Glutamatergic neuron (in vitro differentiated cells): ENCODE measurements at regions not wholly inside any gene's neighbourhood (a gene's known extent, or its start where the extent isn't known, plus 50 kb on each side); places are given as distances from the start of the nearest gene placed in this dataset.

Source experiments
- DNase-seq: peaks from one replicate; pipeline ENCODE4 v3.0.0; 2022
- H3K27ac Mint-ChIP-seq: one replicate; pipeline ENCODE4 v1.8.0; 2020; ENCODE audit warnings: mild to moderate bottlenecking, mixed read lengths, inconsistent platforms; ENCODE audit not compliant: unreplicated experiment
- H3K27me3 Mint-ChIP-seq: one replicate; pipeline ENCODE4 v1.8.0; 2020; ENCODE audit warnings: mild to moderate bottlenecking, moderate library complexity, mixed read lengths, inconsistent platforms; ENCODE audit not compliant: unreplicated experiment
- H3K36me3 Mint-ChIP-seq: one replicate; pipeline ENCODE4 v1.8.0; 2020; ENCODE audit warnings: mild to moderate bottlenecking, mixed read lengths, inconsistent platforms; ENCODE audit not compliant: unreplicated experiment
- H3K4me1 Mint-ChIP-seq: one replicate; pipeline ENCODE4 v1.8.0; 2020; ENCODE audit warnings: mild to moderate bottlenecking, low read depth, mixed read lengths, inconsistent platforms; ENCODE audit not compliant: unreplicated experiment
- H3K4me3 Mint-ChIP-seq: one replicate; pipeline ENCODE4 v1.8.0; 2020; ENCODE audit warnings: mild to moderate bottlenecking, mixed read lengths, inconsistent platforms; ENCODE audit not compliant: unreplicated experiment
- H3K9me3 Mint-ChIP-seq: one replicate; pipeline ENCODE4 v1.8.0; 2020; ENCODE audit warnings: mild to moderate bottlenecking, moderate library complexity, mixed read lengths, inconsistent platforms; ENCODE audit not compliant: unreplicated experiment
- TF ChIP-seq, protein P1 (sequence below): fragments of 200-600 bp; sonication (generic); IDR thresholded peaks from one replicate; pipeline ENCODE4 v1.5.0; 2021; ENCODE audit not compliant: partially characterized antibody, unreplicated experiment

DNA sequence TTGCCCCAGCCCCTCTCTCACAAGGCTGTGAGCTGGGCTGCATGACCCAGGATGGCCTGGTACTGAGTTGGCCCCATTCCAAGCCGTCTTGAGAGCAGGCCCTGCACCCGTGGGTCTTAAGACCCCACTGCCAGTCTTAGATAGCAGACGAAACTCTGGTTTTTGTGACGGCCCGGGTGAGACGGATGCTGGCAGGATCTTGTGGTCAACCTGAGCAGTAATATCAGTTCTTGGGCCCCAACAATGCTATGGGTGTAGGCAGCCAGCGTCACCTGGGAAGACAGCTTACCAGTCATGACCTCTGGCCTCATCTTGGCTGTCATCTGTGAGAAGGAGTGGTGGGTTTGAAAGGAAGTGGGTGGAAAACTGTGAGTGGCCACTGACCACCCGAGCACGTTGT, 305.8 kb downstream of the ARRDC4 start:
- peaks cover 3% of the 10 kb centered on the region for H3K27me3 Mint-ChIP-seq
- DNase-seq = no peak
- peaks cover 1% of the 10 kb centered on the region for H3K9me3 Mint-ChIP-seq

DNA sequence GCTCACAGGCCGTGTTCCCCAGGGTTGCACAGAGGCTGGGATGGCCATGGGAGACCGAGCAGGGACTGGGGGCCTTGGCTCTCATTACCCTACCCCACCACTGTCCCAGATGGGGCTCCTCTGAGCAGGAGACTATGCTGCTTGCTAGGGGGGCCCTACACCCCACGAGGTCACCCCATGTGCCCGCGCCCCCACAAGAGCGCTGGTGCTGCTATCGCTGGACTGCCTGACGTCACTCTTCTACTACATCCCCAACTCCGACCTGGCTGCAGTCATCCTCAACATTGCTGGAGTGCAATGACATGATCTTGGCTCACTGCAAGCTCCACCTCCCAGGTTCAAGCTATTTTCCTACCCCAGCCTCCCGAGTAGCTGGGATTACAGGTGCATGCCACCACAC, 307.7 kb downstream of the ARRDC4 start:
- Mint-ChIP-seq H3K27me3 (peaks cover 3% of the 10 kb centered on the region), H3K4me1 (no peaks in the 10 kb centered on the region), H3K27ac (no peak overlapping the region), H3K4me3 (no peak overlapping the region), H3K36me3 (no peaks in the 10 kb centered on the region), H3K9me3 (peaks cover 1% of the 10 kb centered on the region)
- DNase-seq = no peak
- TF ChIP-seq, protein P1, sequence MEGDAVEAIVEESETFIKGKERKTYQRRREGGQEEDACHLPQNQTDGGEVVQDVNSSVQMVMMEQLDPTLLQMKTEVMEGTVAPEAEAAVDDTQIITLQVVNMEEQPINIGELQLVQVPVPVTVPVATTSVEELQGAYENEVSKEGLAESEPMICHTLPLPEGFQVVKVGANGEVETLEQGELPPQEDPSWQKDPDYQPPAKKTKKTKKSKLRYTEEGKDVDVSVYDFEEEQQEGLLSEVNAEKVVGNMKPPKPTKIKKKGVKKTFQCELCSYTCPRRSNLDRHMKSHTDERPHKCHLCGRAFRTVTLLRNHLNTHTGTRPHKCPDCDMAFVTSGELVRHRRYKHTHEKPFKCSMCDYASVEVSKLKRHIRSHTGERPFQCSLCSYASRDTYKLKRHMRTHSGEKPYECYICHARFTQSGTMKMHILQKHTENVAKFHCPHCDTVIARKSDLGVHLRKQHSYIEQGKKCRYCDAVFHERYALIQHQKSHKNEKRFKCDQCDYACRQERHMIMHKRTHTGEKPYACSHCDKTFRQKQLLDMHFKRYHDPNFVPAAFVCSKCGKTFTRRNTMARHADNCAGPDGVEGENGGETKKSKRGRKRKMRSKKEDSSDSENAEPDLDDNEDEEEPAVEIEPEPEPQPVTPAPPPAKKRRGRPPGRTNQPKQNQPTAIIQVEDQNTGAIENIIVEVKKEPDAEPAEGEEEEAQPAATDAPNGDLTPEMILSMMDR = no peak

More for the DNA sequence above, 305.8 kb downstream of the ARRDC4 start:
- no peaks in the 10 kb centered on the region for H3K4me1 Mint-ChIP-seq
- no peak overlapping the region for H3K4me3 Mint-ChIP-seq
- TF ChIP-seq, protein P1 = no peak
- H3K36me3 Mint-ChIP-seq = no peaks in the 10 kb centered on the region
- no peak overlapping the region for H3K27ac Mint-ChIP-seq

DNA sequence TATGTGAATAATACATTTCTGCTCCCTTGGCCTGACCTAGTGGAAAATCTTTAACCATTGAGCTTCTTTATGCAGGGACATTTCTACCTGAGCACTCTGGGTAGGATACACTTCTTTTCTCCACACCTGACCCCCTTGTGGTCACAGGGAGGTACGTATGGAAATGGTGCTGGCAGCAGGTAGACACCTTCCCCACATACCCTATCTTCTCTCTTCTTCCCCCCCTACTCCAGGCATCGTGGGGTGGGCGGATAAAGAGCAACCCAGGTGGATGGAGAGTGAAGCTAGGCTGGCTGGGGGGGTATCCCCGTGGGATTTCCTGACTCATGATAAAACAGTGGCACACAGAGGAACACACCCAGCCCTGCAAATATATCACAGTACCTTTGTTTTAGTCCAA, 312.1 kb downstream of the ARRDC4 start:
- no peak overlapping the region for H3K27ac Mint-ChIP-seq
- no peaks in the 10 kb centered on the region for H3K4me1 Mint-ChIP-seq
- peaks cover 4% of the 10 kb centered on the region for H3K36me3 Mint-ChIP-seq
- H3K4me3 Mint-ChIP-seq = no peak overlapping the region
- no peaks in the 10 kb centered on the region for H3K9me3 Mint-ChIP-seq
- H3K27me3 Mint-ChIP-seq = no peaks in the 10 kb centered on the region
- TF ChIP-seq, protein P1 = no peak
- DNase-seq = no peak

DNA sequence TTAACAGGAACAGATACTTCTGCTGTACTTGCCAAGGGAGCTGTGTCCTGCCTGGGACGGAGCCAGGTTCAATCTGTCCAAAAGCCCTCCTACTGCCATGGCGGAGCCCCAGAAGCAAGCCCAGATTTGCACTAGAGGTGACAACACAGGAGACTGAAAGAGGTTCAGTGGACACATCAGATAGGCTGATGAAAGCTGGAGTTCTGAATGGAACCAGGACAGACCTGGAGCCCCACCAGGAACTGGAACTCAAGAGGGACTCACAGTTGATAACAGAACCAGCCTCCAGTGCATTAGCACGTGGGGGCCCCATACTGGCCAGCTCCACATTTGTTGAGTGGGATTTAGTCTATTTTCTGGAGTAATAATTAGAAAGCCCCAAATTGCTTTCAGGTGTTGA, 315.5 kb downstream of the ARRDC4 start:
- H3K27me3 Mint-ChIP-seq = no peaks in the 10 kb centered on the region
- H3K27ac Mint-ChIP-seq = no peak overlapping the region
- no peak for DNase-seq
- TF ChIP-seq, protein P1 = no peak
- no peaks in the 10 kb centered on the region for H3K4me1 Mint-ChIP-seq
- no peaks in the 10 kb centered on the region for H3K9me3 Mint-ChIP-seq
- H3K4me3 Mint-ChIP-seq = no peak overlapping the region
- H3K36me3 Mint-ChIP-seq = peaks cover 4% of the 10 kb centered on the region

DNA sequence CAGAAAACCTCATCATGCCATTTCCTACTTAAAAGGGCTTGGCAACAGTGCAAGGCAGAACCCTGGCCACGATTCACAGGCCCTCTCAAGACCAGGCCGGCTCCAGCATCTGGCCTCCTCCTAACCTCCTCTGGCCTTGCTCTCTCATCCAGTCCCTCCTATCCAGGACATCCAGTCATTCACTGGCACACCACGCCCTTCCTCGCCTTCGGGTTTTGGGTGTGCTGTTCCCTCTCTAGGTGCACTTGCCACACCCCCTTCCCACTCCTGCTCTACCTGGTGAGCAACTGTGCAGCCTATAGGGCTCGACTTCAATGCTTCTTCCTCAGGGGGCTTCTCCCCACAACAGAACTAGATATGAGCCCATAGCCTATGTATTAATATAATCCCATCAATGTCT, 317.1 kb downstream of the ARRDC4 start:
- Mint-ChIP-seq H3K4me1 (no peaks in the 10 kb centered on the region), H3K9me3 (no peaks in the 10 kb centered on the region)

More for the DNA sequence above, 317.1 kb downstream of the ARRDC4 start:
- DNase-seq = no peak
- TF ChIP-seq, protein P1 = no peak
- Mint-ChIP-seq H3K27me3 (no peaks in the 10 kb centered on the region), H3K36me3 (peaks cover 4% of the 10 kb centered on the region), H3K27ac (no peak overlapping the region), H3K4me3 (no peak overlapping the region)
